Caco-2 (cell line): ENCODE measurements at regions not wholly inside any gene's neighbourhood (a gene's known extent, or its start where the extent isn't known, plus 50 kb on each side); places are given as distances from the start of the nearest gene placed in this dataset.

Source experiments
- BruUV-seq: library from RNA; stranded (reverse); fragments of 400-500 nt; replicated peaks from 2 replicates; lab custom pipeline; 2021; lab: Mats Ljungman, UMichigan
- CTCF ChIA-PET: fragments of 300-600 bp; sonication (Branson Sonifier 250); formaldehyde crosslinking; loops from one replicate; lab custom pipeline; 2022; ENCODE audit warnings: antibody characterized with exemption; lab: Charles Lee
- POLR2A ChIA-PET: fragments of 300-600 bp; sonication (Branson Sonifier 250); formaldehyde crosslinking; loops from one replicate; lab custom pipeline; 2022; ENCODE audit warnings: antibody characterized with exemption; lab: Charles Lee
- DNase-seq, 2 experiments: peaks; one replicate each; pipeline versions ENCODE4 v3.0.0 to v3.0.0-alpha.2; 2020 to 2022
- H3K27me3 ChIP-seq: replicated peaks from 2 replicates; pipeline ENCODE4 v1.6.0; 2011; ENCODE audit warnings: low read length; ENCODE audit not compliant: control insufficient read depth, insufficient read depth
- H3K36me3 ChIP-seq: 2 replicates; pipeline ENCODE4 v1.5.1; 2011; ENCODE audit warnings: low read length; ENCODE audit not compliant: control insufficient read depth, insufficient read depth
- H3K4me1 ChIP-seq: fragments of 250-450 bp; sonication (Bioruptor Pico); 2 replicates; pipeline ENCODE4 v1.5.1; 2020; ENCODE audit warnings: mild to moderate bottlenecking
- H3K4me3 ChIP-seq: 2 replicates; pipeline ENCODE4 v1.5.1; 2011; ENCODE audit warnings: low read depth, mild to moderate bottlenecking, control low read depth, low read length
- H3K9me3 ChIP-seq: fragments of 250-450 bp; sonication (Bioruptor Pico); 2 replicates; pipeline ENCODE4 v1.5.1; 2020; ENCODE audit warnings: mild to moderate bottlenecking, moderate library complexity
- H3K27ac Mint-ChIP-seq: one replicate; pipeline ENCODE4 v1.8.0; 2022; ENCODE audit warnings: mixed read lengths; ENCODE audit not compliant: unreplicated experiment
- H3K27me3 Mint-ChIP-seq: one replicate; pipeline ENCODE4 v1.8.0; 2022; ENCODE audit warnings: mixed read lengths; ENCODE audit not compliant: insufficient read depth, unreplicated experiment
- H3K36me3 Mint-ChIP-seq: one replicate; pipeline ENCODE4 v1.8.0; 2022; ENCODE audit warnings: mild to moderate bottlenecking, mixed read lengths; ENCODE audit not compliant: insufficient read depth, unreplicated experiment
- H3K4me1 Mint-ChIP-seq: one replicate; pipeline ENCODE4 v1.8.0; 2022; ENCODE audit warnings: low read depth, mixed read lengths; ENCODE audit not compliant: unreplicated experiment
- H3K4me3 Mint-ChIP-seq: one replicate; pipeline ENCODE4 v1.8.0; 2022; ENCODE audit warnings: mild to moderate bottlenecking, moderate library complexity, mixed read lengths; ENCODE audit not compliant: unreplicated experiment
- H3K9me3 Mint-ChIP-seq: one replicate; pipeline ENCODE4 v1.8.0; 2022; ENCODE audit warnings: mixed read lengths; ENCODE audit not compliant: unreplicated experiment
- CTCF ChIP-seq, 2 experiments: fragments of 200-600 bp in 1 of 2; IDR thresholded peaks; 1 replicate in 1 of 2; 2 replicates in 1 of 2; pipeline versions ENCODE4 v1.5.1 to v1.8.0; 2011 to 2022; ENCODE audit warnings: antibody characterized with exemption in 1 of 2, control low read depth in 1 of 2, inconsistent platforms in 1 of 2, low read depth in 1 of 2, low read length in 1 of 2, mild to moderate bottlenecking in 1 of 2, moderate library complexity in 1 of 2; ENCODE audit not compliant: insufficient read depth in 1 of 2, severe bottlenecking in 1 of 2, unreplicated experiment in 1 of 2
- intact Hi-C: fragments of 100-400 bp; cut with micrococcal nuclease; formaldehyde crosslinking; loops from one replicate; pipeline ENCODE4 v1.10.0; 2022; ENCODE audit not compliant: unreplicated experiment

- H3K4me3 ChIP-seq, result no peak overlapping the region
- Mint-ChIP-seq H3K27me3 (no peaks in the 10 kb centered on the region), H3K9me3 (peaks cover 17% of the 10 kb centered on the region), H3K4me1 (no peaks in the 10 kb centered on the region), H3K27ac (no peak overlapping the region), H3K36me3 (peaks cover 5% of the 10 kb centered on the region), H3K4me3 (no peak overlapping the region)
- BruUV-seq, result no TSS peak
- DNase-seq, result no peak
- intact Hi-C loops, result no loop called here
- no peaks in the 10 kb centered on the region for H3K9me3 ChIP-seq
- POLR2A ChIA-PET, result no interaction called here
- H3K36me3 ChIP-seq, result no peaks in the 10 kb centered on the region
- no peak for TF ChIP-seq CTCF (IDR thresholded peaks at IDR 0.05; ENCODE audit: insufficient read depth in 1 of 2, low read depth in 1 of 2, low read length in 1 of 2, severe bottlenecking in 1 of 2, unreplicated experiment in 1 of 2)
- CTCF ChIA-PET, result no interaction called here
- H3K27me3 ChIP-seq, result no peaks in the 10 kb centered on the region
- no peaks in the 10 kb centered on the region for H3K4me1 ChIP-seq
Observed at GRCh38 chr18:78548261-78549058, 431.2 kb upstream of the SALL3 start.

GRCh38 chr18:78549971-78550370 lies 429.6 kb upstream of the SALL3 start:
- Mint-ChIP-seq H3K27ac (no peak overlapping the region), H3K27me3 (no peaks in the 10 kb centered on the region), H3K4me1 (no peaks in the 10 kb centered on the region), H3K36me3 (peaks cover 5% of the 10 kb centered on the region), H3K9me3 (peaks cover 31% of the 10 kb centered on the region), H3K4me3 (no peak overlapping the region)
- intact Hi-C loops, result no loop called here
- no peak for TF ChIP-seq CTCF (IDR thresholded peaks at IDR 0.05; ENCODE audit: insufficient read depth in 1 of 2, low read depth in 1 of 2, low read length in 1 of 2, severe bottlenecking in 1 of 2, unreplicated experiment in 1 of 2)
- no peak for DNase-seq
- Histone ChIP-seq H3K4me1 (no peaks in the 10 kb centered on the region), H3K36me3 (no peaks in the 10 kb centered on the region), H3K27me3 (no peaks in the 10 kb centered on the region), H3K9me3 (no peaks in the 10 kb centered on the region), H3K4me3 (no peak overlapping the region)
- ChIA-PET CTCF (no interaction called here), POLR2A (no interaction called here)
- no TSS peak for BruUV-seq

GRCh38 chr18:78554944-78555608 lies 424.5 kb upstream of the SALL3 start:
- Histone ChIP-seq H3K4me1 (no peaks in the 10 kb centered on the region), H3K36me3 (no peaks in the 10 kb centered on the region), H3K4me3 (no peak overlapping the region), H3K27me3 (no peaks in the 10 kb centered on the region), H3K9me3 (no peaks in the 10 kb centered on the region)
- intact Hi-C loops, result no loop called here
- peaks cover 15% of the 10 kb centered on the region for H3K9me3 Mint-ChIP-seq
- ChIA-PET POLR2A (no interaction called here), CTCF (no interaction called here)
- no peaks in the 10 kb centered on the region for H3K36me3 Mint-ChIP-seq
- no peak overlapping the region for H3K27ac Mint-ChIP-seq
- H3K4me1 Mint-ChIP-seq, result no peaks in the 10 kb centered on the region
- no peak for DNase-seq
- H3K27me3 Mint-ChIP-seq, result no peaks in the 10 kb centered on the region
- no peak overlapping the region for H3K4me3 Mint-ChIP-seq
- TF ChIP-seq CTCF (IDR thresholded peaks at IDR 0.05; ENCODE audit: insufficient read depth in 1 of 2, low read depth in 1 of 2, low read length in 1 of 2, severe bottlenecking in 1 of 2, unreplicated experiment in 1 of 2), result no peak
- no TSS peak for BruUV-seq
